HG02610 (cell line): ENCODE measurements at regions not wholly inside any gene's neighbourhood (a gene's known extent, or its start where the extent isn't known, plus 50 kb on each side); places are given as distances from the start of the nearest gene placed in this dataset.
"Not testable (repeated sequence)": the region's sequence is repeated elsewhere in the genome, so short reads cannot be mapped to it uniquely, and the experiment has no call there.

ENCODE experiments used
- ATAC-seq: cut with Tn5 transposase; IDR thresholded peaks from one replicate; pipeline ENCODE4 v1.9.1; 2021; ENCODE audit warnings: mild to moderate bottlenecking, moderate library complexity; ENCODE audit not compliant: unreplicated experiment

GRCh38 chr2:84373391-84373790 lies 85.7 kb downstream of the SUCLG1 start:
- no peak for ATAC-seq

GRCh38 chr2:84362541-84362940 lies 96.5 kb downstream of the SUCLG1 start:
- ATAC-seq = no peak

- ATAC-seq = no peak
These were observed 121.0 kb downstream of the SUCLG1 start for GRCh38 chr2:84338069-84338468.

GRCh38 chr2:84327645-84328249 lies 131.3 kb downstream of the SUCLG1 start:
- no peak for ATAC-seq

DNA sequence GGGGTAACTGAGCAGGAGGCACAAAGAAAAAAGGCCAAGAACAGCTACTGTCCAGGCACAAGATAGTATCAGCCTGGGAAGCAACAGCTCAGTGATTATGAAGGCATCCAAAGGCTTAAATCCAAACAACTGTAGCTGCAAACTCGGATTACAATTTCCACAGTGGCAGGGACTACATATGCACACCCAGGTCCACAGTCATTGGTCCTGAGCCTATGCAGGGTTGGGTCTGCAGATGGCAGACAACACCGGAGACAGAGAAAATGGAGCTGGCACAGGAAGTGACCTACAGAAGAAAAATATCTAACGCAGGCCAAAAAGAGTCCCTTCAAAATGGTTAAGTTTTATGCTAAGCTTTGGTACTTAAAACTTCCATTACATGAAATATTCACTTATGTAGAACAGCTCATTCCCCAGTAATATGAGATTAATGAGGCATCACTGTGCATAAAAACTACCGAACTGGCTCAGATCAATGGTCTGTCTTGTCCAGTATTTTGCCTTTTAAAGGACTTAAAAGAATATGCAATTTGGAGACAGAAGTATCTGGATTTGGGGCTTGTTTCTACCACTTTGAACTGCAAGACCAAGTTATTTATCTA lies 132.1 kb downstream of the SUCLG1 start:
- no peak for ATAC-seq

- ATAC-seq = no peak
These were observed 135.2 kb downstream of the SUCLG1 start for GRCh38 chr2:84323890-84324289.

GRCh38 chr2:84320940-84321339 lies 138.1 kb downstream of the SUCLG1 start:
- ATAC-seq = no peak

- ATAC-seq = no peak
These were observed 139.5 kb downstream of the SUCLG1 start for GRCh38 chr2:84319581-84319980.

DNA sequence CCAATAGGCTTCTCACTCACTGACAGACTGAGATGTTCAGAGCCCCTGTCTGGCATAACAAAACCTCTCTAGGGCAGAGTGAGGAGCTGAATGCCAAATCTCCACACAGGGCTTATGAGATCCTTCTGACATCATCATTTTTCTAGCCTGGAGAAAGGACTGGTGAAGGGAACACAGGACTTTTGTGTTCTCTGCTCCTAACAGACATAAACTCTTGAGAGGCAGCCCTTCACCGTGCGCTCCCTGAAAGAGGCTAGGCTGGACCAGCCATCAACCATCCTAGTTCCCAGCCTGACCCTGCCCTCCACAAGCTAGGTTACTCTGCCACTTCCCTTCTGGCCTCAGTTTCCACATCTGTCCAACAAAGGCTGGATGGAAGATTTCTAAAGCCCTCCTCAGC lies 141.9 kb downstream of the SUCLG1 start:
- no peak for ATAC-seq

DNA sequence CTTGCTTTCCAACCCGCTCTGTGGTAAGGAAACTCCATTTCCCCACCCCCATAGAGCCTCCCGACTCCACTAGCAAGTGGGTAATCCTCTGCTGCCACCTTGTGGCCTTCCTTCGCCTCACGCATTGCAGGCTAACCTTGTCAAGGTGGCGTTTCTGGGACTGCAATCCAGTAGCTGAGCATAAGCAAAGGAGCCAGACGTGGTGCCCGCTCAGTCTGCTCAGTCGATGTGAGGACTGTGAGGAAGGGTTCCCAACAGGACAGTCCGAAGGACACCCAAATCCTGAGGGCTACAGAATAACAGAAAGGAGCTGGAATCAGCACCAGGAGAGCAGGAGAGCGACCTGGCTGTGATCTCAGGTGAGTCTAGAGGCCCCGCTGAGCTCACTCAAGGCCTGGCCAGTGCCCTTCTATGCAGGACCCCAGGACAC lies 144.2 kb downstream of the SUCLG1 start:
- ATAC-seq = peak; percentile 97

GRCh38 chr2:84314250-84314649 lies 144.8 kb downstream of the SUCLG1 start:
- ATAC-seq = no peak

- no peak for ATAC-seq
These were observed 149.8 kb downstream of the SUCLG1 start for GRCh38 chr2:84309281-84309680.

- ATAC-seq = no peak
These were observed 152.7 kb downstream of the SUCLG1 start for GRCh38 chr2:84306361-84306760.

DNA sequence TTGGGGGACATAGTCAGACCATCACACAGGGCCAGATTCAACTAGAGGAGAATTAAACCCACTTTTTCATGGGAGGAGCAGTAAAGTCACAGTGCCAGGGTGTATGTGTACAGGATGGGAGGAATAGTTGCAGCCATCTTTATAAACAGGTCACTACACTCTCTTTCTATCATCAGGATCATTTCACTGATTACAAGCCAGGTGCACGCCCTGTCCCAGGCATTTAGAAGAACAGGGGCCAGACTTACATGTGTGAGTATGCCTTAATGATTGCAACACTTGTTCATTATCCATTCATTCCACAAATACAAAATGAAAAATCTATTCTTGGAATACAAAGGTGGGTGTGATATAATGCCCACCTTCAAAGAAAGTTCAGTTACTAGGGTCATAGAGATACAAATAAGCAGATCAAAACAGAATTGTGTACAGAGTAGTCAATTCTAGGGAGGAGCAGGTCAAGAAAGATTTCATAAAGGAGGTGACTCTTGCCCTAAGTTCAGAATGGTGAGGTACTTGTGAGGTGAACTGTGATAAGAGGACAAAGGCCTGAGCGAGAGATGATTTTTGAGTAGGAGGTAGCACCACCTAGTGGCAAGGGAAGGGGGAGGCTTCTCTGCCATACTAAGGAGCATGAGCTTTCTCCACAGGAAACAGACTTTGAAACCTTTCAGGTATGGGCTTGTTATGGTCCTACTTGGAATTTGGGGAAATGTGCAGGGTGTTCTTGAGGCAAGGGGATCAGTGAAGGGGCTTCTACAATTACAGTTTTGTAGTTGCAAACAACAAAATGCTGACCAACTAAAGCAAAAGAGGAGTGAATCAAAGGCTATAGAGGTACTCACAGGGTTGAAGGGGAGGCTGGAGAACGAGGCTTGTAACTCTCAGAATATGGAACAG lies 156.3 kb downstream of the SUCLG1 start:
- ATAC-seq = peak; percentile 94

- no peak for ATAC-seq
These were observed 157.4 kb downstream of the SUCLG1 start for GRCh38 chr2:84301717-84302116.

- no peak for ATAC-seq
These were observed 158.4 kb downstream of the SUCLG1 start for GRCh38 chr2:84300696-84301029.

DNA sequence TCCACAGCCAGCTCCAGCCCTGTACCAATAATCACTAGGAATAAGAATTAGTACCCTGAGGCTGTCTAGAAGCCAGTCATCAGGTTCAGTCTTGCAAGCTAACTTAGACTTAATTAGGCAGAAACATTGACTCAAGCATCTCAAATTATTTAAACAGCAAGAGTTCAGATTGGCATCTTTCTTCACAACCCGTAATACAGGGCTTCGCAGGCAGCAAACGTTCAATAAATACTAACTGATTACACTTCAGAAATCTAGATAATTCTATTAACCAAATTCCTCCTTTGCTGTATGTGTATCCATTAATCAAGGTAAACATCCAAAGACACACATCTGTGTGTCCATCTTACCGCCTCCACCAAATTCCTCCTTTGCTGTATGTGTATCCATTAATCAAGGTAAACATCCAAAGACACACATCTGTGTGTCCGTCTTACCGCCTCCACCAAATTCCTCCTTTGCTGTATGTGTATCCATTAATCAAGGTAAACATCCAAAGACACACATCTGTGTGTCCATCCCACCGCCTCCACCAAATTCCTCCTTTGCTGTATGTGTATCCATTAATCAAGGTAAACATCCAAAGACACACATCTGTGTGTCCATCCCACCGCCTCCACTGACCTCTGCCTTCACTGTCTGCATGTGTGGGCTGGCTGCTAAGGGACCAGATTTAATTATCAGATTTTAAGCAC lies 158.9 kb downstream of the SUCLG1 start:
- ATAC-seq = not testable (repeated sequence)

- ATAC-seq = no peak
These were observed 159.8 kb downstream of the SUCLG1 start for GRCh38 chr2:84299211-84299775.

DNA sequence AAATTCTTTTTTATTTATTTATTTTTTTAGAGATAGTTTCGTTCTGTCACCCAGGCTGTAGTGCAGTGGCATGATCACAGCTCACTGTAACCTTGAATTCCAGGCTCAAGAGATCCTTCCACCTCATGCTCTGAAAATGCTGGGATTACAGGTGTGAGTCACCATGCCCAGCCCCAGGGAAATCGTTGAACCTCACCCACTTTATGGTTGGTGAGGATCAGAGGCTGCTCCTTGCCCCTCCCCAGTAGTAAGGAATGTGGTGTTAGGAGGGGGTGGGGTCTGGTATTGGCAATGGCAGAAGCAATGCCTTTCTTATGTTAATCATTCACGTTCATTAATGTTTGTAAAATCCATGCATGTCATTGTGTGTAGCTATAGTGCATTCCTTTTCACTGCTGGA lies 161.9 kb downstream of the SUCLG1 start:
- ATAC-seq = no peak

- no peak for ATAC-seq
These were observed 165.2 kb downstream of the SUCLG1 start for GRCh38 chr2:84293791-84294380.

DNA sequence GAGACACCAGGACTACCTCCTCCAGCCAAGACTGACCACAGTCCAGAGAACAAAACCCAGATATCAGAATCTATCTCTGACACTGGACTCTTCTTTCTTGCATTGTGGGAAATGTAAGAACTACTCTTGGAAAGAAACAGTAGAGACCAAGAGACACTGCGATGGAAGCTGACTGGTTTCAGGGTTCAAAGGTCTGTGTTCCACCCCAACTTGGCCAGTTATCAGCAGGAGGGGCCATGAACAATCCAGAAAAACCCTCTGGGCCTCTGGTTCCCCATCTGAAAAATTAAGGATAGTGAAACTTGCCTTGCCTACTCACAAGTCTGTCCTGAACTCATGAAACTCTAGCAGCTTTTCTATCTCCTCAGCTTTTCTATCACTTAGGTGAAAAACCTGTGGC lies 166.5 kb downstream of the SUCLG1 start:
- ATAC-seq = no peak
